AG10803 (cell line): ENCODE measurements at regions not wholly inside any gene's neighbourhood (a gene's known extent, or its start where the extent isn't known, plus 50 kb on each side); places are given as distances from the start of the nearest gene placed in this dataset.
A peak's percentile ranks its signal among the peaks of the same experiment; 100 is the strongest.

ENCODE experiments used
- DNase-seq: peaks from one replicate; pipeline ENCODE4 v3.0.0; 2010; ENCODE audit warnings: low read depth
- H3K4me3 ChIP-seq: 2 replicates; pipeline ENCODE4 v1.5.1; 2011; ENCODE audit warnings: mild to moderate bottlenecking, low read length, control low read depth
- CTCF ChIP-seq: conservative IDR thresholded peaks from 2 replicates; pipeline ENCODE4 v1.5.1; 2011; ENCODE audit warnings: mild to moderate bottlenecking, low read length, control low read depth, inconsistent platforms

- DNase-seq, result no peak
- no peak for TF ChIP-seq CTCF
- no peak overlapping the region for H3K4me3 ChIP-seq
These were observed 427.5 kb downstream of the TUSC7 start for GRCh38 chr3:117137065-117137464.

- no peak overlapping the region for H3K4me3 ChIP-seq
- TF ChIP-seq CTCF, result no peak
- DNase-seq, result no peak
These were observed 430.1 kb downstream of the TUSC7 start for GRCh38 chr3:117139681-117140080.

- DNase-seq, result no peak
- no peak overlapping the region for H3K4me3 ChIP-seq
- no peak for TF ChIP-seq CTCF
These were observed 432.2 kb downstream of the TUSC7 start for GRCh38 chr3:117141812-117142211.

- no peak for TF ChIP-seq CTCF
- DNase-seq, result peak; percentile 40
- H3K4me3 ChIP-seq, result no peak overlapping the region
These were observed 435.3 kb downstream of the TUSC7 start for GRCh38 chr3:117144853-117145252.

GRCh38 chr3:117145677-117146076, 436.1 kb downstream of the TUSC7 start:
- no peak for TF ChIP-seq CTCF
- H3K4me3 ChIP-seq, result no peak overlapping the region
- no peak for DNase-seq

- no peak for DNase-seq
- no peak overlapping the region for H3K4me3 ChIP-seq
- TF ChIP-seq CTCF, result no peak
These were observed 437.0 kb downstream of the TUSC7 start for GRCh38 chr3:117146571-117146970.

GRCh38 chr3:117149584-117149983, 440.0 kb downstream of the TUSC7 start:
- DNase-seq, result no peak
- TF ChIP-seq CTCF, result no peak
- no peak overlapping the region for H3K4me3 ChIP-seq
